ENCODE measurements at regions not wholly inside any gene's neighbourhood (a gene's known extent, or its start where the extent isn't known, plus 50 kb on each side); places are given as distances from the start of the nearest gene placed in this dataset.

- no peak for TF ChIP-seq SRSF1 (IDR thresholded peaks at IDR 0.05; ENCODE audit: low read depth, low read length)
- TF ChIP-seq RREB1 (CRISPR knock-in tag; IDR thresholded peaks at IDR 0.05) = no peak
- TF ChIP-seq AFF4 (CRISPR knock-in tag; IDR thresholded peaks at IDR 0.05) = no peak
- no peak for TF ChIP-seq DPF2 (IDR thresholded peaks at IDR 0.05)
- no peak for TF ChIP-seq ZBTB8A (IDR thresholded peaks at IDR 0.05; ENCODE audit: partially characterized antibody)
- no peak for TF ChIP-seq CREB1 (IDR thresholded peaks at IDR 0.05)
- no peak for TF ChIP-seq CREB1 (CRISPR knock-in tag; IDR thresholded peaks at IDR 0.05)
- TF ChIP-seq, protein P1, sequence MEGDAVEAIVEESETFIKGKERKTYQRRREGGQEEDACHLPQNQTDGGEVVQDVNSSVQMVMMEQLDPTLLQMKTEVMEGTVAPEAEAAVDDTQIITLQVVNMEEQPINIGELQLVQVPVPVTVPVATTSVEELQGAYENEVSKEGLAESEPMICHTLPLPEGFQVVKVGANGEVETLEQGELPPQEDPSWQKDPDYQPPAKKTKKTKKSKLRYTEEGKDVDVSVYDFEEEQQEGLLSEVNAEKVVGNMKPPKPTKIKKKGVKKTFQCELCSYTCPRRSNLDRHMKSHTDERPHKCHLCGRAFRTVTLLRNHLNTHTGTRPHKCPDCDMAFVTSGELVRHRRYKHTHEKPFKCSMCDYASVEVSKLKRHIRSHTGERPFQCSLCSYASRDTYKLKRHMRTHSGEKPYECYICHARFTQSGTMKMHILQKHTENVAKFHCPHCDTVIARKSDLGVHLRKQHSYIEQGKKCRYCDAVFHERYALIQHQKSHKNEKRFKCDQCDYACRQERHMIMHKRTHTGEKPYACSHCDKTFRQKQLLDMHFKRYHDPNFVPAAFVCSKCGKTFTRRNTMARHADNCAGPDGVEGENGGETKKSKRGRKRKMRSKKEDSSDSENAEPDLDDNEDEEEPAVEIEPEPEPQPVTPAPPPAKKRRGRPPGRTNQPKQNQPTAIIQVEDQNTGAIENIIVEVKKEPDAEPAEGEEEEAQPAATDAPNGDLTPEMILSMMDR (IDR thresholded peaks at IDR 0.05 in 2 of 3, conservative IDR thresholded peaks at IDR 0.05 in 1 of 3; ENCODE audit: insufficient read depth in 2 of 3, low read depth in 1 of 3, low read length in 3 of 3) = no peak
- TF ChIP-seq ZNF212 (CRISPR knock-in tag; IDR thresholded peaks at IDR 0.05) = no peak
- TF ChIP-seq ATF6 (CRISPR knock-in tag; IDR thresholded peaks at IDR 0.05) = no peak
These were observed 710.5 kb downstream of the NOVA1 start for GRCh38 chr14:25887251-25887878.

Measured in K562 (cell line).